Liver (tissue), 7 donors: ENCODE measurements at regions not wholly inside any gene's neighbourhood (a gene's known extent, or its start where the extent isn't known, plus 50 kb on each side); places are given as distances from the start of the nearest gene placed in this dataset.

Experiments
- DNase-seq: peaks from one replicate; pipeline ENCODE4 v3.0.0-alpha.2; 2017; ENCODE audit warnings: low spot score
- H3K27ac ChIP-seq, 2 donors: one replicate each; pipeline ENCODE4 v1.7.0; 2013; ENCODE audit warnings: inconsistent platforms in 2 of 2, low read length in 2 of 2, control low read depth in 1 of 2, low read depth in 1 of 2, mild to moderate bottlenecking in 1 of 2
- H3K27me3 ChIP-seq, 4 donors: one replicate each; pipeline versions ENCODE4 v1.6.1 to v1.7.0; 2013; ENCODE audit warnings: low read length in 3 of 4, inconsistent platforms in 1 of 4, mild to moderate bottlenecking in 1 of 4, moderate library complexity in 1 of 4; ENCODE audit not compliant: control insufficient read depth in 4 of 4, insufficient read depth in 4 of 4
- H3K36me3 ChIP-seq, 4 donors: one replicate each; pipeline versions ENCODE4 v1.6.1 to v1.7.0; 2013; ENCODE audit warnings: low read length in 3 of 4, mild to moderate bottlenecking in 3 of 4, low read depth in 1 of 4, moderate library complexity in 1 of 4; ENCODE audit not compliant: control insufficient read depth in 4 of 4, insufficient read depth in 3 of 4
- H3K4me1 ChIP-seq, 4 donors: one replicate each; pipeline versions ENCODE4 v1.6.1 to v1.7.0; 2013; ENCODE audit warnings: low read length in 3 of 4, mild to moderate bottlenecking in 3 of 4, moderate library complexity in 1 of 4; ENCODE audit not compliant: control insufficient read depth in 4 of 4, insufficient read depth in 4 of 4
- H3K4me3 ChIP-seq, 3 donors: one replicate each; pipeline versions ENCODE4 v1.6.1 to v1.7.0; 2013; ENCODE audit warnings: low read length in 3 of 3, control low read depth in 1 of 3, low read depth in 1 of 3, mild to moderate bottlenecking in 1 of 3
- H3K9ac ChIP-seq, 2 donors: one replicate each; pipeline ENCODE4 v1.7.0; 2013; ENCODE audit warnings: low read length in 2 of 2, mild to moderate bottlenecking in 2 of 2, moderate library complexity in 2 of 2, control low read depth in 1 of 2, low read depth in 1 of 2
- H3K9me3 ChIP-seq, 4 donors: one replicate each; pipeline versions ENCODE4 v1.6.1 to v1.7.0; 2013; ENCODE audit warnings: low read length in 3 of 4; ENCODE audit not compliant: control insufficient read depth in 4 of 4
- CTCF ChIP-seq: fragments of 150-350 bp; IDR thresholded peaks from 2 replicates; pipeline ENCODE4 v1.5.1; 2017; ENCODE audit warnings: improper control_type of control experiment, low read depth, low read length; ENCODE audit not compliant: missing input control
- EGR1 ChIP-seq, 2 donors: IDR thresholded peaks; 2 replicates each; pipeline ENCODE4 v1.6.1; 2016 to 2018; ENCODE audit warnings: antibody characterized with exemption in 2 of 2, low read depth in 2 of 2
- FOXA1 ChIP-seq: IDR thresholded peaks from 2 replicates; pipeline ENCODE4 v1.6.1; 2016; ENCODE audit warnings: antibody characterized with exemption
- FOXA2 ChIP-seq: IDR thresholded peaks from 2 replicates; pipeline ENCODE4 v1.6.1; 2016; ENCODE audit warnings: antibody characterized with exemption
- GABPA ChIP-seq, 2 donors: IDR thresholded peaks in 1 of 2; conservative IDR thresholded peaks in 1 of 2; 2 replicates each; pipeline ENCODE4 v1.6.1; 2016; ENCODE audit warnings: antibody characterized with exemption in 2 of 2, mild to moderate bottlenecking in 1 of 2, moderate library complexity in 1 of 2
- HNF4A ChIP-seq, 2 donors: conservative IDR thresholded peaks; 2 replicates each; pipeline ENCODE4 v1.6.1; 2016; ENCODE audit warnings: antibody characterized with exemption in 2 of 2, mild to moderate bottlenecking in 2 of 2
- HNF4G ChIP-seq: IDR thresholded peaks from 2 replicates; pipeline ENCODE4 v1.6.1; 2016; ENCODE audit warnings: antibody characterized with exemption
- JUND ChIP-seq, 2 donors: IDR thresholded peaks; 2 replicates each; pipeline ENCODE4 v1.6.1; 2016; ENCODE audit warnings: antibody characterized with exemption in 2 of 2
- NR2F2 ChIP-seq: IDR thresholded peaks from 2 replicates; pipeline ENCODE4 v1.6.1; 2016; ENCODE audit warnings: antibody characterized with exemption
- RAD21 ChIP-seq, 2 donors: IDR thresholded peaks; 2 replicates each; pipeline ENCODE4 v1.6.1; 2016; ENCODE audit warnings: antibody characterized with exemption in 2 of 2, mild to moderate bottlenecking in 2 of 2
- RXRA ChIP-seq, 2 donors: IDR thresholded peaks; 2 replicates each; pipeline ENCODE4 v1.6.1; 2017 to 2018; ENCODE audit warnings: antibody characterized with exemption in 2 of 2, mild to moderate bottlenecking in 1 of 2
- SP1 ChIP-seq: IDR thresholded peaks from 2 replicates; pipeline ENCODE4 v1.6.1; 2018; ENCODE audit warnings: antibody characterized with exemption, mild to moderate bottlenecking
- TAF1 ChIP-seq: conservative IDR thresholded peaks from 2 replicates; pipeline ENCODE4 v1.6.1; 2016; ENCODE audit warnings: antibody characterized with exemption, mild to moderate bottlenecking
- YY1 ChIP-seq: IDR thresholded peaks from 2 replicates; pipeline ENCODE4 v1.6.1; 2016; ENCODE audit warnings: antibody characterized with exemption, mild to moderate bottlenecking
- TF ChIP-seq, protein P1 (sequence below): IDR thresholded peaks from 2 replicates; pipeline ENCODE4 v1.6.1; 2016; ENCODE audit warnings: antibody characterized with exemption
- TF ChIP-seq, protein P2 (sequence below): IDR thresholded peaks from 2 replicates; pipeline ENCODE4 v1.6.1; 2016; ENCODE audit warnings: antibody characterized with exemption
- TF ChIP-seq, protein P3 (sequence below): IDR thresholded peaks from 2 replicates; pipeline ENCODE4 v1.6.1; 2016; ENCODE audit warnings: antibody characterized with exemption, mild to moderate bottlenecking
- TF ChIP-seq, protein P4 (sequence below): IDR thresholded peaks from 2 replicates; pipeline ENCODE4 v1.6.1; 2016; ENCODE audit warnings: antibody characterized with exemption
- donor health status: healthy.
- donor health status: healthy.
- donor health status: healthy.
- donor health status: healthy.

GRCh38 chr1:164180824-164181223 lies 378.2 kb upstream of the PBX1 start:
- no peaks in the 10 kb centered on the region for H3K27me3 ChIP-seq
- no peak overlapping the region for H3K9ac ChIP-seq
- no peak overlapping the region for H3K27ac ChIP-seq
- no peaks in the 10 kb centered on the region for H3K4me1 ChIP-seq
- no peaks in the 10 kb centered on the region for H3K9me3 ChIP-seq
- no peak overlapping the region for H3K4me3 ChIP-seq
- no peak for DNase-seq
- no peak for TF ChIP-seq NR2F2
- TF ChIP-seq EGR1 (IDR thresholded peaks at IDR 0.05; ENCODE audit: low read depth in 2 of 2): no peak
- TF ChIP-seq JUND (IDR thresholded peaks at IDR 0.05): no peak
- no peak for TF ChIP-seq SP1
- no peak for TF ChIP-seq FOXA1
- TF ChIP-seq, protein P1, sequence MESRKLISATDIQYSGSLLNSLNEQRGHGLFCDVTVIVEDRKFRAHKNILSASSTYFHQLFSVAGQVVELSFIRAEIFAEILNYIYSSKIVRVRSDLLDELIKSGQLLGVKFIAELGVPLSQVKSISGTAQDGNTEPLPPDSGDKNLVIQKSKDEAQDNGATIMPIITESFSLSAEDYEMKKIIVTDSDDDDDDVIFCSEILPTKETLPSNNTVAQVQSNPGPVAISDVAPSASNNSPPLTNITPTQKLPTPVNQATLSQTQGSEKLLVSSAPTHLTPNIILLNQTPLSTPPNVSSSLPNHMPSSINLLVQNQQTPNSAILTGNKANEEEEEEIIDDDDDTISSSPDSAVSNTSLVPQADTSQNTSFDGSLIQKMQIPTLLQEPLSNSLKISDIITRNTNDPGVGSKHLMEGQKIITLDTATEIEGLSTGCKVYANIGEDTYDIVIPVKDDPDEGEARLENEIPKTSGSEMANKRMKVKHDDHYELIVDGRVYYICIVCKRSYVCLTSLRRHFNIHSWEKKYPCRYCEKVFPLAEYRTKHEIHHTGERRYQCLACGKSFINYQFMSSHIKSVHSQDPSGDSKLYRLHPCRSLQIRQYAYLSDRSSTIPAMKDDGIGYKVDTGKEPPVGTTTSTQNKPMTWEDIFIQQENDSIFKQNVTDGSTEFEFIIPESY: no peak
- no peak for TF ChIP-seq YY1
- no peak for TF ChIP-seq CTCF
- TF ChIP-seq HNF4A (conservative IDR thresholded peaks at IDR 0.05): no peak
- TF ChIP-seq GABPA (IDR thresholded peaks at IDR 0.05 in 1 of 2, conservative IDR thresholded peaks at IDR 0.05 in 1 of 2): no peak
- TF ChIP-seq, protein P2, sequence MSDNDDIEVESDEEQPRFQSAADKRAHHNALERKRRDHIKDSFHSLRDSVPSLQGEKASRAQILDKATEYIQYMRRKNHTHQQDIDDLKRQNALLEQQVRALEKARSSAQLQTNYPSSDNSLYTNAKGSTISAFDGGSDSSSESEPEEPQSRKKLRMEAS: no peak
- no peak for TF ChIP-seq RAD21 (IDR thresholded peaks at IDR 0.05)
- TF ChIP-seq, protein P3, sequence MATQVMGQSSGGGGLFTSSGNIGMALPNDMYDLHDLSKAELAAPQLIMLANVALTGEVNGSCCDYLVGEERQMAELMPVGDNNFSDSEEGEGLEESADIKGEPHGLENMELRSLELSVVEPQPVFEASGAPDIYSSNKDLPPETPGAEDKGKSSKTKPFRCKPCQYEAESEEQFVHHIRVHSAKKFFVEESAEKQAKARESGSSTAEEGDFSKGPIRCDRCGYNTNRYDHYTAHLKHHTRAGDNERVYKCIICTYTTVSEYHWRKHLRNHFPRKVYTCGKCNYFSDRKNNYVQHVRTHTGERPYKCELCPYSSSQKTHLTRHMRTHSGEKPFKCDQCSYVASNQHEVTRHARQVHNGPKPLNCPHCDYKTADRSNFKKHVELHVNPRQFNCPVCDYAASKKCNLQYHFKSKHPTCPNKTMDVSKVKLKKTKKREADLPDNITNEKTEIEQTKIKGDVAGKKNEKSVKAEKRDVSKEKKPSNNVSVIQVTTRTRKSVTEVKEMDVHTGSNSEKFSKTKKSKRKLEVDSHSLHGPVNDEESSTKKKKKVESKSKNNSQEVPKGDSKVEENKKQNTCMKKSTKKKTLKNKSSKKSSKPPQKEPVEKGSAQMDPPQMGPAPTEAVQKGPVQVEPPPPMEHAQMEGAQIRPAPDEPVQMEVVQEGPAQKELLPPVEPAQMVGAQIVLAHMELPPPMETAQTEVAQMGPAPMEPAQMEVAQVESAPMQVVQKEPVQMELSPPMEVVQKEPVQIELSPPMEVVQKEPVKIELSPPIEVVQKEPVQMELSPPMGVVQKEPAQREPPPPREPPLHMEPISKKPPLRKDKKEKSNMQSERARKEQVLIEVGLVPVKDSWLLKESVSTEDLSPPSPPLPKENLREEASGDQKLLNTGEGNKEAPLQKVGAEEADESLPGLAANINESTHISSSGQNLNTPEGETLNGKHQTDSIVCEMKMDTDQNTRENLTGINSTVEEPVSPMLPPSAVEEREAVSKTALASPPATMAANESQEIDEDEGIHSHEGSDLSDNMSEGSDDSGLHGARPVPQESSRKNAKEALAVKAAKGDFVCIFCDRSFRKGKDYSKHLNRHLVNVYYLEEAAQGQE: no peak
- TF ChIP-seq, protein P4, sequence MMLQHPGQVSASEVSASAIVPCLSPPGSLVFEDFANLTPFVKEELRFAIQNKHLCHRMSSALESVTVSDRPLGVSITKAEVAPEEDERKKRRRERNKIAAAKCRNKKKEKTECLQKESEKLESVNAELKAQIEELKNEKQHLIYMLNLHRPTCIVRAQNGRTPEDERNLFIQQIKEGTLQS: no peak
- no peak for TF ChIP-seq TAF1
- TF ChIP-seq RXRA (IDR thresholded peaks at IDR 0.05): no peak
- TF ChIP-seq FOXA2: no peak
- TF ChIP-seq HNF4G: no peak
- no peaks in the 10 kb centered on the region for H3K36me3 ChIP-seq
